ENCODE measurements at regions not wholly inside any gene's neighbourhood (a gene's known extent, or its start where the extent isn't known, plus 50 kb on each side); places are given as distances from the start of the nearest gene placed in this dataset.

- Histone ChIP-seq H3K4me3 (ENCODE audit: low read depth in 1 of 2, low read length in 1 of 2) (no peak overlapping the region), H3K9me3 (no peaks in the 10 kb centered on the region), H3K4me1 (ENCODE audit: control insufficient read depth in 1 of 2, insufficient read depth in 1 of 2, low read depth in 1 of 2, low read length in 1 of 2) (no peaks in the 10 kb centered on the region), H3K36me3 (no peaks in the 10 kb centered on the region), H3K27me3 (no peaks in the 10 kb centered on the region), H3K27ac (no peak overlapping the region)
- no peak for TF ChIP-seq CTCF (IDR thresholded peaks at IDR 0.05)
These were observed 1361.2 kb downstream of the XPNPEP1 start for GRCh38 chr10:108562105-108562504.

- Histone ChIP-seq H3K36me3 (no peaks in the 10 kb centered on the region), H3K27ac (no peak overlapping the region), H3K4me1 (ENCODE audit: control insufficient read depth in 1 of 2, insufficient read depth in 1 of 2, low read depth in 1 of 2, low read length in 1 of 2) (no peaks in the 10 kb centered on the region), H3K27me3 (no peaks in the 10 kb centered on the region), H3K4me3 (ENCODE audit: low read depth in 1 of 2, low read length in 1 of 2) (no peak overlapping the region), H3K9me3 (no peaks in the 10 kb centered on the region)
- TF ChIP-seq CTCF (IDR thresholded peaks at IDR 0.05), result no peak
These were observed 1361.7 kb downstream of the XPNPEP1 start for GRCh38 chr10:108561649-108562048.

GRCh38 chr10:108560488-108560887 is 1362.8 kb downstream of the XPNPEP1 start:
- Histone ChIP-seq H3K4me1 (ENCODE audit: control insufficient read depth in 1 of 2, insufficient read depth in 1 of 2, low read depth in 1 of 2, low read length in 1 of 2) (no peaks in the 10 kb centered on the region), H3K9me3 (no peaks in the 10 kb centered on the region), H3K27me3 (no peaks in the 10 kb centered on the region), H3K36me3 (no peaks in the 10 kb centered on the region), H3K4me3 (ENCODE audit: low read depth in 1 of 2, low read length in 1 of 2) (no peak overlapping the region), H3K27ac (no peak overlapping the region)
- no peak for TF ChIP-seq CTCF (IDR thresholded peaks at IDR 0.05)

GRCh38 chr10:108556186-108556585 is 1367.1 kb downstream of the XPNPEP1 start:
- Histone ChIP-seq H3K9me3 (no peaks in the 10 kb centered on the region), H3K36me3 (no peaks in the 10 kb centered on the region), H3K27ac (no peak overlapping the region), H3K4me1 (ENCODE audit: control insufficient read depth in 1 of 2, insufficient read depth in 1 of 2, low read depth in 1 of 2, low read length in 1 of 2) (no peaks in the 10 kb centered on the region), H3K4me3 (ENCODE audit: low read depth in 1 of 2, low read length in 1 of 2) (no peak overlapping the region), H3K27me3 (no peaks in the 10 kb centered on the region)
- TF ChIP-seq CTCF (IDR thresholded peaks at IDR 0.05), result no peak

GRCh38 chr10:108545921-108546320 is 1377.4 kb downstream of the XPNPEP1 start:
- Histone ChIP-seq H3K27me3 (no peaks in the 10 kb centered on the region), H3K36me3 (no peaks in the 10 kb centered on the region), H3K9me3 (no peaks in the 10 kb centered on the region), H3K27ac (no peak overlapping the region), H3K4me1 (ENCODE audit: control insufficient read depth in 1 of 2, insufficient read depth in 1 of 2, low read depth in 1 of 2, low read length in 1 of 2) (no peaks in the 10 kb centered on the region), H3K4me3 (ENCODE audit: low read depth in 1 of 2, low read length in 1 of 2) (no peak overlapping the region)
- no peak for TF ChIP-seq CTCF (IDR thresholded peaks at IDR 0.05)
